ENCODE measurements at regions not wholly inside any gene's neighbourhood (a gene's known extent, or its start where the extent isn't known, plus 50 kb on each side); places are given as distances from the start of the nearest gene placed in this dataset.

DNA sequence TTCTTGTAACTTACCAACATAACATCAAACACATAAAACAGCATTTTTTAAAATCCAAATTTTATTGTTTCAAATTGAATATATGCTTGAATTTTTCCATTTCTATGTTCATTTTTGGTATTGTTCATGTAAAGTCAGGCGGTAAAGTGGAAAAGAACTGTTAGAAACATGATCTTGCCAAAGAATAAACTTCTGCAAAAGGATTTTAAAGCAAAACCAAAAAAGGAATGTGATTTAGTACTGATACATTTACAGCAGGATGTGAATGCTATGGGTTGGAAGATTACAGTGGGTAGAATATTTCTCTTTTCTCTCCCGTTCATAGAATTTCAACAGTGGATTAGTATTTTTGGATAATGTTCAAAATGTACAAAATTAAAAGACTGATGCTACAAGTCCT, 277.2 kb upstream of the MPDZ start:
- TF ChIP-seq, protein P1, sequence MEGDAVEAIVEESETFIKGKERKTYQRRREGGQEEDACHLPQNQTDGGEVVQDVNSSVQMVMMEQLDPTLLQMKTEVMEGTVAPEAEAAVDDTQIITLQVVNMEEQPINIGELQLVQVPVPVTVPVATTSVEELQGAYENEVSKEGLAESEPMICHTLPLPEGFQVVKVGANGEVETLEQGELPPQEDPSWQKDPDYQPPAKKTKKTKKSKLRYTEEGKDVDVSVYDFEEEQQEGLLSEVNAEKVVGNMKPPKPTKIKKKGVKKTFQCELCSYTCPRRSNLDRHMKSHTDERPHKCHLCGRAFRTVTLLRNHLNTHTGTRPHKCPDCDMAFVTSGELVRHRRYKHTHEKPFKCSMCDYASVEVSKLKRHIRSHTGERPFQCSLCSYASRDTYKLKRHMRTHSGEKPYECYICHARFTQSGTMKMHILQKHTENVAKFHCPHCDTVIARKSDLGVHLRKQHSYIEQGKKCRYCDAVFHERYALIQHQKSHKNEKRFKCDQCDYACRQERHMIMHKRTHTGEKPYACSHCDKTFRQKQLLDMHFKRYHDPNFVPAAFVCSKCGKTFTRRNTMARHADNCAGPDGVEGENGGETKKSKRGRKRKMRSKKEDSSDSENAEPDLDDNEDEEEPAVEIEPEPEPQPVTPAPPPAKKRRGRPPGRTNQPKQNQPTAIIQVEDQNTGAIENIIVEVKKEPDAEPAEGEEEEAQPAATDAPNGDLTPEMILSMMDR (IDR thresholded peaks at IDR 0.05; ENCODE audit: insufficient read depth, low read length) = no peak
- TF ChIP-seq POLR2AphosphoS5 (IDR thresholded peaks at IDR 0.05; ENCODE audit: low read depth) = no peak
- TF ChIP-seq GABPA (IDR thresholded peaks at IDR 0.05; ENCODE audit: low read depth) = no peak
